GM18502 (cell line): ENCODE measurements at regions not wholly inside any gene's neighbourhood (a gene's known extent, or its start where the extent isn't known, plus 50 kb on each side); places are given as distances from the start of the nearest gene placed in this dataset.
A peak's percentile ranks its signal among the peaks of the same experiment; 100 is the strongest.

ENCODE experiments used
- ATAC-seq: cut with Tn5 transposase; IDR thresholded peaks from one replicate; pipeline ENCODE4 v1.9.1; 2021; ENCODE audit warnings: mild to moderate bottlenecking; ENCODE audit not compliant: unreplicated experiment, poor library complexity

DNA sequence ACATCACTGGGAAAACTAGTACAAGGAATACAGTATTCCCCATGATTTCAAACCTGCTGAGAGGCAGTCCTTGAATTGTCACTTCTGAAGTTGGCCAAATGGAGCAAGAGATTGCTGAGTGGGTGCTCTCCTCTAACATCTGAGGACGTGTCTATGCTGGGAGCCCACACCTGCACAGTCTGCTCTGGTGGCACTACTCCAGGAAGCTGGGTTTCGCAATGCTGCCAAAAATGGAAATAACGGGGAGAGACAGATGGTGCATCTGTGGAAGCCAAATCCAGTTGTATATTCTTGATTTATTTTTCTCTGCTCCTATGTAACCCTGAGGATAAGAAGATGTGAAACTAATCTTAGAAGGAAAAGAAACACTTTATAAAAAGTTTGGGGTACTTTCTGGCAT, 240.1 kb upstream of the CTSO start:
- no peak for ATAC-seq

DNA sequence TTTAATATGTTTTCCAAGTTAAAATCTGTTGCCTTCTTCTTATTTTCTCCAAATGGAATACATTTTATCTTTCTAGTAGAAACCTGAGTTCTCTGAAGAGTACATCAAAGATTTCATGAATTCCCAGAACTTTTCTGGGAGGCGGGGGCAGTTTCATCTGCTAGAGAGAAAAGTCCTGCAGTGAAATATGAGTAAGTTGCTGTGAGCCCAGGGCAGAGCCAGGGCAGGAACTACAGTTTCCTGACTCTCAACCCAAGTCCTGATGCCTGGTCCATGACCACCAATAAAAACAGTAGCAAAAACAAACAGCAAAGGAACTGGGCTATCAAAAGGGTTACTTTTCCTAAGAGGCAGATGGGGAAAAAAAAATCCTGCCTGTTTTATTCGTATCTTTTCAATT, 239.4 kb upstream of the CTSO start:
- ATAC-seq, result no peak

DNA sequence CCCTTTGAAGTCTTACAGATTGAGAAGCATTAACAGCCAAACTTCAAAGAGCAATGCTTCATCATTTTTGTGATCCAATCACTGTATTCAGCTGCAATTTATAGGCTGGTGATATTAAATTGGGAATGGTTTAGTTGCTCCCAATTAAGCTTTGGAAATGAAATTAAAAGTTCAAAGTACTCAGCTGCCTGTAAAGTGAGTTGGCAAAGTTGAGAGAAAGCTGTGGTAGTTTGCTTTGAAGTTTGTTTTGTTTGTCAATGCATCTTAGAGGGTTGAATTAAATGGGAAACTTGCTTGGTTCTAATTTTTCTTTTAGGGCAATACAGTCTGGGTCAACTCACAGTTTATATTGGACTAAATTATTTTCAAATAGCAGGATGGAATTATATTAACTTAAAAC, 238.4 kb upstream of the CTSO start:
- no peak for ATAC-seq

DNA sequence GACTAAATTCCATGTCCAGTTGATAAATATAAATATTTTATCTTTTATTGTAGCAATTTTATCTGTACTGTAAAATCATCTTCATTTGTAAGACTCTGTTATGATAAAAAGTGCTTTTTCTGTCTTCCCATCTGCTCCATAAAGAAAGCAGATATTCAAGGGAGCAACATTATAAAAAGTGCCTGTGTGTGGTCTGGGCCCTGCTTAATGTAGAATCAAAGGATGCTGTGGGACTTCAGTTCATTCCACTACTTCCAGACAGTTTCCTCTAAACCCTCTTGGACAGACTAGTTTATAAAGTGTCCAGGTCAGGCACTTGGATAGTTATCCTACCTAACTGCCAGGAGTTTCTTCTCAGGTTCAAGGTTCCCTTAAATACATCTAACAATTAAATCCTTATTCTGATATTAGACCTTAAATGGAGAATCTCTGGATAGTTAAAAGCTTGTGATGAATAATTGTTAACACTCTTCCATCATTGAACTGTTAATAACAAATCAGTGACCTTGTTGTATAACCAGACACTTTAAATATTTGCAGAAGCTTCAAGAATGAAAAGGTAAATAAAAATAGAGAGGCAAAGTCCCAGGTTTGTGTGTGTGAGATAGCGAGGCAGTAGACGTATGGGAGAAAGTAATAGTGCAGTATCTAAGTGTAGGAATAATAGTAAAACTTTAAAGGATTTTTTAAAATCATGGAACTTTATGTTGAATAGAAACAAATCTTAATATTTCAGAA, 237.5 kb upstream of the CTSO start:
- ATAC-seq, result no peak

DNA sequence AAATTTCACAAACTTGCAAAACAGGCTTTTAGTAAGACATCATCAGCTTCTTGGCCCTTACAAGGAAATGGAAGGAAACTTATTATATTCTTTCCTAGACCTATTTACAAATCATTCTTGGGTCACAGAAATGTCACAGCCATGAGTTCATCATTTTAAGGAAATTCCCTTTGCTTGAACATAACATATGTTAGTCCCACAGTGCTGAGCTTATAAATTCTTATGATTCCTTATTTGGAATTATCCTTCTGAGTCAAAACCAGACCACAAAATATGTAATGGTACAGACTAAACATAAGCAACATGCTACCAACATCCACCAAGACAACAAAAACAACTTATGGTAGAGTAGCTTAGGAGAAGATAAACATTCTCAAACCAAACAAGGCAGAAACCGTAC, 236.9 kb upstream of the CTSO start:
- ATAC-seq, result no peak

DNA sequence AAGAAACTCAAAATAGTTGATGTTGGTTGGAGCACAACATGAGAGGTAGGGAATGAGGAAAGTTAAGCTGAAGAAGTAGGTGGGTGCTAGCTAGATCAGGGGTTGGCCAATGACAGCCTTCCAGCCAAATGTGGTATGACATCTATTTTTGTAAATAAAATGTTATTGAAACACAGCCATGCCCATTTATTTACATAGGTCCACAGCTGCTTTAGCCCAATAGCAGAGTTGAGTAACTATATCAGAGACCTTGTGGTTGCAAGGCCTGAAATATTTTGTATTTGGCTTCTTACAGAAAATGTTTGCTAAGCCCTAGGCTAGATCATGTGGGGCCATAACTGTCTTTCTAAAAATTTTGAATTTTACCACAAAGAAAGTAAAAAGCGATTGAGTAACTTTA, 234.9 kb upstream of the CTSO start:
- no peak for ATAC-seq

DNA sequence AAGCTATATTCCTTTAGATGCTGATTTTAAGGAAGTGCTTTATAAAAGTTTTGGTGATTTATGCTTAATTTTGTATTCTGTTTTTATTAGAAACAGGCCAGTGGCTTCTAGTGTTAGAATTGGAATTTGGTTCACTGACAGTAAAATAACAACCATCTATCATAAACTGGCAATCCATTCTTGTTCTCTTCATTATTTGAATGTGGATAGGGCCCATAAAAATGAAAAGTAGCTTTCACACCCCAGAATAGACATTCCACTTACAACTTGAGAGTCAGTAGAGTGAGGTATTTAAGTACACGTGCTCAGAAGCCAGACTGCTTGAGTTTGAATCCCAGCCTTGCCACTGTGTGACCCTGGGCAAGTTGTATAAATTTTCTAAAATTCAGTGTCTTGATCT, 232.4 kb upstream of the CTSO start:
- ATAC-seq, result no peak

DNA sequence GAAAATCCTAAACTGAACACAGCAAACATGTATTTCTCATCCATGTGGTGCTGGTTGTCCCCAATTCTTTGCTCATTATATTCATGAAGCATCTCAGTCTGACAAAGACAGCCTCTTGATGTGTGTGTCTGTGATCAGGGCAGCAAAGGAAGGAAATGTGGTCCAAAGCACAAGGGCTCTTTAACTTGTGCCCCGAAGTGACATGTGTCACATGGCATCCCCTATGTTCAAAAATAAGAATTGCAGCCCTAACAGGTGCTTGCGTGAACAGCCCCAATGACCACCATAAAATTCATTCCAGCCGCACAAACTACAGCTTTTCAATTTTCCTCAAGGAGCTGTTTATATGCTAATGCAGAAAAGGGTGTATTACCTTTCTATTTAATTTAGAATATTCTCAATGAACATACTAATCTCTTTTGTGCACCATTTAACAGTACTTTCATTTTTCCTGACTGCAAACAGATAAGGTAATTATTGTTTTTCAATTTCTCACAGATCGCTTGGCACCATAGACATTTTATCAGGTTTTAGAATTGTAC, 231.9 kb upstream of the CTSO start:
- ATAC-seq, result no peak

DNA sequence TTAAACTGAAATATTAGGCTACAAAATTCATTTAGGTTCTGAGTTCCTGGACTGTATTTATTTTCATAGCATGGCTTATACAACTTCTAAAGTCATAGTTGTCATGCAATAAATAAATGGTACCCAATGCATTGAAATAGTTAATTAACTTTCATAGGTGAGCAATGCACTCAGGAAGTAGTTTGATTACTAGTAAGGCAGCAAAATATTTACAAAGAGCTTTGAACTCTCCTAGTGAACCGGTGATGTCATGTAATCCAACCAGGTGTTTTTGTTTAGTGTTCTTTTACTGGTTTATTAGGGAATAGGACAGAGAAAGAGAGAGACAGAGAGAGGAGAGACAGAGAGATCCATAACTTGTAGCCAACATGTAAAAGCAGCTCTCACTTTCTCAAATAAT, 228.6 kb upstream of the CTSO start:
- no peak for ATAC-seq

- no peak for ATAC-seq
Observed at GRCh38 chr4:156177941-156178340, 224.3 kb upstream of the CTSO start.

GRCh38 chr4:156176896-156177295, 223.2 kb upstream of the CTSO start:
- no peak for ATAC-seq

- no peak for ATAC-seq
Observed at GRCh38 chr4:156173937-156174336, 220.3 kb upstream of the CTSO start.

DNA sequence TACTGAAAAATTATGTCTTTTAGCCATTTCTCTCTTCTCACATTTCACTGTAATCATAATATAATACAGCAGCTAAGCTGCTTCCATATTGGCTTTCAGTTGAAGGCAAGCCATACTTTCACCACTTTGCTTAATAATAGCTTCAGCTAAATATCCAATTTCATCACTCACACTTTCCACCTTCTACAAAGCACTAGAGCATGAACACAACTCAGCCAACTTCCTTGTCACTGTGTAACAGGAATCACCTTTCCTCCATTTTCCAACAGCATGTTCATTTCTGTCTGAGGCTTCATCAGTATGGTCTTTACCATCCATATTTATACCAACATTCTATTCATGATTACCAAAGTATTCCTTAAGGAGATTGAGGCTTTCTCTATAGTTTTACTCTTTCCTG, 219.8 kb upstream of the CTSO start:
- ATAC-seq, result no peak

- ATAC-seq, result no peak
Observed at GRCh38 chr4:156169861-156170260, 216.2 kb upstream of the CTSO start.

- peak; percentile 76 for ATAC-seq
Observed at GRCh38 chr4:156169011-156169410, 215.3 kb upstream of the CTSO start.

GRCh38 chr4:156168288-156168687, 214.6 kb upstream of the CTSO start:
- no peak for ATAC-seq

DNA sequence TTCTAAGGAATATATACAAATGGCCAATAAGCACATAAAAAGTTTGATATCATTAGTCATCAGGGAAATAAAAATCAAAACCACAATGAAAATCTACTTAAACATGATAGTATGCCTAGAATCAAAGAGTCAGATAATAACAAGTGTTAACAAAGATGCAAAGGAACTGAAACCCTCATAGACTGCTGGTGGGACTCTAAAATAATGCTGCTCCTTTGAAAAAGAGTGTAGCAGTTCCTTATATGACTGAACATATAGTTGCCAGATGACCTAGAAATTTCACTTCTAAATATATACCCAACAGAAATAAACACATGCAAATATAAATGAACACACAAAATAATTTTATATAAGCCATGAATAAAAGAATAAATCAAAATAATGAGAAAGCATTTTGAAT, 205.1 kb upstream of the CTSO start:
- ATAC-seq, result peak; percentile 96

- no peak for ATAC-seq
Observed at GRCh38 chr4:156154978-156155377, 201.3 kb upstream of the CTSO start.

DNA sequence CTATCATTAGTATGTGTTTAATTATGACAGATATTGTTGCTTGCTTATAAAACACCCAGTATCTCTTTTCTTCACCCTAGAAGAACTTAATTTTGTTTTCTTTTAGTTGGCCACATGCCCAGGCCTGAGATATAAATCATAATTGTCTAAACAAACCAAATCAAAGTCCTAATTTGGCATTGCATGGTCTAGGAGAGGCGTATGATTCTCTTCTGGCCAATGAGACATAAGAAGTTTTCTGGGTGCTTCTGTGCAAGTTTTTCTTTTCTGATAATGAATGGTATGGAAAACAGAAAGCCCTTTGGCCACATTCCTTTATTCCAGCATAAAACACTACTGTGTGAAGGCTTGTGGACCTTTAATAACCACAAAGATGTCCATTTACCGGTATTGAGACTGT, 192.9 kb upstream of the CTSO start:
- no peak for ATAC-seq

DNA sequence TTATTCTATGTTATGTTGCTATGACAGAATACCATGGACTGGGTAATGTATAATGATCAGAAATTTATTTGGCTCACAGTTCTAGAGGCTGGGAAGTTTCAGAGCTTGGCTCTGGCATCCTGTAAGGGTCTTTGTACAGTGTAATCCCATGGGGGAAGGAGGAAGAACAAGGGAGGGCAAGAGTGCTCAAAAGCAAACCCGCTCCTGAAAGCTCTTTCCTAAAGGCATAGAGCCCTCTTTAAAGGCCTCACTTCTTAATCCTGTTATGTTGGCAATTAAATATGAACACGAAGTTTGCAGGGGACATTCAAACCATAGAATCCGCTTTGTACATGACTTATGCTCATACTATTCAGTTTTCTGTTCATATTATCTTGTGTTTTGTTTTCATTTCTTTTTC, 191.3 kb upstream of the CTSO start:
- no peak for ATAC-seq

DNA sequence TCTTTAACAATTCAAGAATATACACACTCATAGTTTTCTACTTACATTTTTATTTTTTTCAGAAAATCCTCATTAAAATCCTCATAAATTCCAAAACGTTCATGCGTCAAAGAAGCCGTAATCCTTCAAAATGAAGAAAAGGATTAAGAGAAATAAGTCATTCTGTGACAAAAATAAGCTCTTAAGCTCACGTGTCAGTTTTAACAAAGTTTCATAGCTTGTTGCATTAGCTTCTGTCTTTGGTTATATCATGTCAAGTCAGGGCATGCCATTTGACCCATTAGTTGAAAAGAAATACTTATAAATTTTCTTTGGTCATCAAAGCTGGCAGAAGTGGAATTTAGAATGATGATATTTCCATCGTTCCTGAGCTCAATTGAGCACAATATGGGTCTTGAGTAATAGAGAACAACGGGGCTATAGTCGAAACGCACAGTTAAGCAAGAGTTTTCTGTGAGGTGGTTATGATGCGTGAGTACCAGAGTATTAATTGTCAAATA, 185.2 kb upstream of the CTSO start:
- ATAC-seq, result no peak
